ENCODE measurements at regions not wholly inside any gene's neighbourhood (a gene's known extent, or its start where the extent isn't known, plus 50 kb on each side); places are given as distances from the start of the nearest gene placed in this dataset.

GRCh38 chr1:54497338-54497737 lies 50.7 kb upstream of the ACOT11 start:
- no peak for DNase-seq

GRCh38 chr1:54495954-54496353 lies 52.1 kb upstream of the ACOT11 start:
- DNase-seq: no peak

GRCh38 chr1:54493608-54494007 lies 54.4 kb upstream of the ACOT11 start:
- no peak for DNase-seq

- DNase-seq: no peak
Measured at GRCh38 chr1:54490361-54491248, 57.4 kb upstream of the ACOT11 start.

GRCh38 chr1:54489627-54490250 lies 58.3 kb upstream of the ACOT11 start:
- no peak for DNase-seq

- DNase-seq: peak; percentile 70 to 74
Measured at GRCh38 chr1:54488779-54489626, 59.0 kb upstream of the ACOT11 start.

- DNase-seq: peak; percentile 69 to 84
Measured at GRCh38 chr1:54488065-54488750, 59.8 kb upstream of the ACOT11 start.

GRCh38 chr1:54487571-54488050 lies 60.4 kb upstream of the ACOT11 start:
- peak; percentile 16 to 75 for DNase-seq

- no peak for DNase-seq
Measured at GRCh38 chr1:54486907-54487306, 61.1 kb upstream of the ACOT11 start.

GRCh38 chr1:54485416-54485815 lies 62.6 kb upstream of the ACOT11 start:
- no peak for DNase-seq

GRCh38 chr1:54483875-54484437 lies 64.1 kb upstream of the ACOT11 start:
- no peak for DNase-seq

GRCh38 chr1:54481201-54481884 lies 66.7 kb upstream of the ACOT11 start:
- no peak for DNase-seq

GRCh38 chr1:54480525-54480848 lies 67.5 kb upstream of the ACOT11 start:
- DNase-seq: no peak

GRCh38 chr1:54479841-54480524 lies 68.0 kb upstream of the ACOT11 start:
- no peak for DNase-seq

GRCh38 chr1:54479251-54479650 lies 68.8 kb upstream of the ACOT11 start:
- no peak for DNase-seq

GRCh38 chr1:54477153-54477561 lies 70.9 kb upstream of the ACOT11 start:
- DNase-seq: no peak

GRCh38 chr1:54476530-54477109 lies 70.4 kb upstream of the SSBP3 start:
- DNase-seq: no peak

- DNase-seq: no peak
Measured at GRCh38 chr1:54475946-54476516, 69.8 kb upstream of the SSBP3 start.

GRCh38 chr1:54475357-54475881 lies 69.2 kb upstream of the SSBP3 start:
- no peak for DNase-seq

Data from hippocampal formation (tissue), 2 donors.